ENCODE measurements at regions not wholly inside any gene's neighbourhood (a gene's known extent, or its start where the extent isn't known, plus 50 kb on each side); places are given as distances from the start of the nearest gene placed in this dataset.

DNA sequence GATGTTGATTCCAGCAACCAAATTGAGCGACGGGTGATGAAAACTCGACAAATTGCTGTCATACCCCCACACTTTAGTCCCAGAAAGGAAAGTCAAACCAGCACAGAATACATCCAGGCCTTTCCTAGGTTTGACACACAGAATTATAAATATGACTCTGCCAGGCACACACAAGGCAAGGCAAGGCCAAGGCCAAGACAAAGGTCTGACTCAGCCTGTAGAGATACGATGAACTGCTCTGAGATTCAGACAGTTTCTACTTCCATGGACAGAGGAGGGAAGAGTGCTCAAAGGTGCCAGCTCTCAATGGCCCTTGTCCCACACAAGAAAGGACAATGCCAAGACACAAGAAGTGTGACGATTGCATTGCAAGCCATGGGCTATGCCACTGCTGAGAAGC lies 880.2 kb upstream of the TMEM132C start:
- no peak overlapping the region for H3K4me3 ChIP-seq (ENCODE audit: low read depth, low read length)
- POLR2A ChIA-PET, result no interaction called here
- CTCF ChIA-PET, result no interaction called here
- no peaks in the 10 kb centered on the region for H3K36me3 ChIP-seq (ENCODE audit: control insufficient read depth, insufficient read depth, low read length)
- TF ChIP-seq, protein P1, sequence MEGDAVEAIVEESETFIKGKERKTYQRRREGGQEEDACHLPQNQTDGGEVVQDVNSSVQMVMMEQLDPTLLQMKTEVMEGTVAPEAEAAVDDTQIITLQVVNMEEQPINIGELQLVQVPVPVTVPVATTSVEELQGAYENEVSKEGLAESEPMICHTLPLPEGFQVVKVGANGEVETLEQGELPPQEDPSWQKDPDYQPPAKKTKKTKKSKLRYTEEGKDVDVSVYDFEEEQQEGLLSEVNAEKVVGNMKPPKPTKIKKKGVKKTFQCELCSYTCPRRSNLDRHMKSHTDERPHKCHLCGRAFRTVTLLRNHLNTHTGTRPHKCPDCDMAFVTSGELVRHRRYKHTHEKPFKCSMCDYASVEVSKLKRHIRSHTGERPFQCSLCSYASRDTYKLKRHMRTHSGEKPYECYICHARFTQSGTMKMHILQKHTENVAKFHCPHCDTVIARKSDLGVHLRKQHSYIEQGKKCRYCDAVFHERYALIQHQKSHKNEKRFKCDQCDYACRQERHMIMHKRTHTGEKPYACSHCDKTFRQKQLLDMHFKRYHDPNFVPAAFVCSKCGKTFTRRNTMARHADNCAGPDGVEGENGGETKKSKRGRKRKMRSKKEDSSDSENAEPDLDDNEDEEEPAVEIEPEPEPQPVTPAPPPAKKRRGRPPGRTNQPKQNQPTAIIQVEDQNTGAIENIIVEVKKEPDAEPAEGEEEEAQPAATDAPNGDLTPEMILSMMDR (IDR thresholded peaks at IDR 0.05; ENCODE audit: insufficient read depth, low read depth, low read length), result no peak
- no peaks in the 10 kb centered on the region for H3K27me3 ChIP-seq (ENCODE audit: control insufficient read depth, insufficient read depth, low read length)
- DNase-seq (ENCODE audit: low read depth), result no peak

DNA sequence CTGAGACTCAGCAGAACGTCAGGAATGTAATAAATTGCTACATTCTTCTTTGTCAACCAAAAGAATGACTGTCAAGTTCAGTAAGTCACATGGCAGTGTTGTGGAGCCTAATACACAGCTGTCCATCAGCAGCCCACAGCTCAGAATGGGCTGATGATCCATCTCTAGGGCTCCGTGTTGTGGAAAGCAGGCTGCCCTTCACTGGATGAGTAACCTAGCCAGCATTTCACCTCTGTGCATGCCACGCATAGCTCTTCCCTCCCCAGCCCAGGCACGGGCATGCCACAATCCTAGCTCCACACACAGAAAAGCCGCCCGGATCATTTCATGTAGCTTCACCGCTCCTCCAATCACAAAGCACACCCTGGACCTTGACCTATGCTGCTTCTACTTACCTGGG lies 878.0 kb upstream of the TMEM132C start:
- H3K36me3 ChIP-seq (ENCODE audit: control insufficient read depth, insufficient read depth, low read length), result no peaks in the 10 kb centered on the region
- DNase-seq (ENCODE audit: low read depth), result no peak
- POLR2A ChIA-PET, result no interaction called here
- H3K27me3 ChIP-seq (ENCODE audit: control insufficient read depth, insufficient read depth, low read length), result no peaks in the 10 kb centered on the region
- TF ChIP-seq, protein P1 (IDR thresholded peaks at IDR 0.05; ENCODE audit: insufficient read depth, low read depth, low read length), result no peak
- CTCF ChIA-PET, result no interaction called here
- no peak overlapping the region for H3K4me3 ChIP-seq (ENCODE audit: low read depth, low read length)

DNA sequence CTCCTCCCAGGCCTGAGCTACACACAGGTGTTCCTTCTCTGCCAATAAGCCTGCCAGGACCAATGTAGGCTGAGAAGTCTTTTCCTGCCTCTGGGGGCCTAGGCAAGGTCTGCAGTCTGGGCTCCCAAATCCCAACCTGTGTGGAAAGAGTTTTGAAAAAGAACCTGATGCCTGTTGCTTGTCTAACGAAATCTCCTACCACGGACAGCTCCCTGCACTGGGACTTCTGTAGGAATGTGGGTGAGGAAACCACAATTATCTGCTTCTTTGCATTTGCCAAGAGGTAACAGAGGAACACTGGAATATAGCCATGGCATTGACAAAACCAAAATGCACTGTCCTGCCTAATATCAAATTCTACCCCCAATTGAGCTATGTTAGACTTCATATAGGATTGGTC lies 877.0 kb upstream of the TMEM132C start:
- H3K4me3 ChIP-seq (ENCODE audit: low read depth, low read length), result no peak overlapping the region
- TF ChIP-seq, protein P1 (IDR thresholded peaks at IDR 0.05; ENCODE audit: insufficient read depth, low read depth, low read length), result no peak
- H3K36me3 ChIP-seq (ENCODE audit: control insufficient read depth, insufficient read depth, low read length), result no peaks in the 10 kb centered on the region
- no peaks in the 10 kb centered on the region for H3K27me3 ChIP-seq (ENCODE audit: control insufficient read depth, insufficient read depth, low read length)
- DNase-seq (ENCODE audit: low read depth), result no peak
- ChIA-PET POLR2A (no interaction called here), CTCF (interaction anchor here (1.0 to 1.1 kb wide), 2 partner anchors 9 to 288 kb away, joined by 3 to 7 read pairs; no protein-coding TSS in a partner anchor)

DNA sequence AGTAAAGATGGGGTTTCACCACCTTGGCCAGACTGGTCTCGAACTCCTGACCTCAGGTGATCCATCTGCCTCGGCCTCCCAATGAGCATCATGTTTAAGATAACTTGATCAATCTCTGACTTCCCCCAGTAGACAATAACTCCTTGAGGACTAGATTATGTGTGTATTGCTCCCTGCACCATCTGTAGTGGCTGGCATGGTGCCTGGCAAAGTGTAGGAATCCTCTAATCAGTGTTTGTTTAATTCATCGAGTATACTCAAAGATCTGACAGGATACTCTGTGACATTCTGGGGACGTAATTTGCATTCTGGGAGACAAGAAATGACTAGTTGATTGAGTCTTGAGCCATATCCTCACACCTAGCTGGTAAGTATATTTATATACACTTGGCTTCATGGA lies 873.5 kb upstream of the TMEM132C start:
- ChIA-PET POLR2A (no interaction called here), CTCF (interaction anchor here (5.7 kb wide), 1 partner anchor 12 kb away, joined by 26 read pairs; no protein-coding TSS in a partner anchor)
- Histone ChIP-seq H3K27me3 (ENCODE audit: control insufficient read depth, insufficient read depth, low read length) (no peaks in the 10 kb centered on the region), H3K36me3 (ENCODE audit: control insufficient read depth, insufficient read depth, low read length) (no peaks in the 10 kb centered on the region), H3K4me3 (ENCODE audit: low read depth, low read length) (no peak overlapping the region)
- no peak for DNase-seq (ENCODE audit: low read depth)
- TF ChIP-seq, protein P1 (IDR thresholded peaks at IDR 0.05; ENCODE audit: insufficient read depth, low read depth, low read length), result no peak

DNA sequence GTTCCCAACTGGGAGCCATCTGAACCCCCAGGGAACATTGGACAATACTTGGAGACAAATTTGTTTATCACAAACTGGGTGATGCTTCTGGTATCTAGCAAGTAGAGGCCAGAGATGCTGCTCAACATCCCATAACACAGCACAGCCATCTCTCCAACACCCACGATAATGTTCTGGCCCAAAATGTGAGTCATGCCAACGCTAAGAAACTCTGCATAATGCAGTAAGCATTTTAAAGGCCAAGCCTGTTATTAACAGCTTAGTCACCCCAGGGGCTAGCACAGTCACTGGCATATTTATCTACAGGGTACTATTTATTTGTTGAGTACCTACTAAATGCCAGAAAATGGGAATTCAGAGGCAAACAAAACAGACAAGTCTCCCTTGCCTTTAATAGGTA lies 873.1 kb upstream of the TMEM132C start:
- TF ChIP-seq, protein P1 (IDR thresholded peaks at IDR 0.05; ENCODE audit: insufficient read depth, low read depth, low read length), result no peak
- H3K4me3 ChIP-seq (ENCODE audit: low read depth, low read length), result no peak overlapping the region
- no peaks in the 10 kb centered on the region for H3K27me3 ChIP-seq (ENCODE audit: control insufficient read depth, insufficient read depth, low read length)
- ChIA-PET CTCF (interaction anchor here (2.0 to 5.7 kb wide), 2 partner anchors 12 to 285 kb away, joined by 6 to 26 read pairs; no protein-coding TSS in a partner anchor), POLR2A (no interaction called here)
- H3K36me3 ChIP-seq (ENCODE audit: control insufficient read depth, insufficient read depth, low read length), result no peaks in the 10 kb centered on the region
- DNase-seq (ENCODE audit: low read depth), result no peak
